Liver (tissue), 3 donors: ENCODE measurements at regions not wholly inside any gene's neighbourhood (a gene's known extent, or its start where the extent isn't known, plus 50 kb on each side); places are given as distances from the start of the nearest gene placed in this dataset.

Experiments
- ATF3 ChIP-seq: IDR thresholded peaks from 2 replicates; pipeline ENCODE4 v1.6.1; 2016; ENCODE audit warnings: antibody characterized with exemption
- HNF4A ChIP-seq, 2 donors: conservative IDR thresholded peaks; 2 replicates each; pipeline ENCODE4 v1.6.1; 2016; ENCODE audit warnings: antibody characterized with exemption in 2 of 2, mild to moderate bottlenecking in 2 of 2
- RAD21 ChIP-seq, 2 donors: IDR thresholded peaks; 2 replicates each; pipeline ENCODE4 v1.6.1; 2016; ENCODE audit warnings: antibody characterized with exemption in 2 of 2, mild to moderate bottlenecking in 2 of 2
- REST ChIP-seq: IDR thresholded peaks from 2 replicates; pipeline ENCODE4 v1.6.1; 2016; ENCODE audit warnings: antibody characterized with exemption, mild to moderate bottlenecking
- RXRA ChIP-seq, 2 donors: IDR thresholded peaks; 2 replicates each; pipeline ENCODE4 v1.6.1; 2017 to 2018; ENCODE audit warnings: antibody characterized with exemption in 2 of 2, mild to moderate bottlenecking in 1 of 2
- SP1 ChIP-seq: IDR thresholded peaks from 2 replicates; pipeline ENCODE4 v1.6.1; 2018; ENCODE audit warnings: antibody characterized with exemption, mild to moderate bottlenecking
- YY1 ChIP-seq: IDR thresholded peaks from 2 replicates; pipeline ENCODE4 v1.6.1; 2016; ENCODE audit warnings: antibody characterized with exemption, mild to moderate bottlenecking
- TF ChIP-seq, protein P1 (sequence below): fragments of 150-350 bp; IDR thresholded peaks from 2 replicates; pipeline ENCODE4 v1.5.1; 2017; ENCODE audit warnings: improper control_type of control experiment, low read depth, low read length; ENCODE audit not compliant: missing input control
- TF ChIP-seq, protein P2 (sequence below): IDR thresholded peaks from 2 replicates; pipeline ENCODE4 v1.6.1; 2016; ENCODE audit warnings: antibody characterized with exemption
- TF ChIP-seq, protein P3 (sequence below): IDR thresholded peaks from 2 replicates; pipeline ENCODE4 v1.6.1; 2016; ENCODE audit warnings: antibody characterized with exemption
- donor health status: healthy.
- donor health status: healthy.

DNA sequence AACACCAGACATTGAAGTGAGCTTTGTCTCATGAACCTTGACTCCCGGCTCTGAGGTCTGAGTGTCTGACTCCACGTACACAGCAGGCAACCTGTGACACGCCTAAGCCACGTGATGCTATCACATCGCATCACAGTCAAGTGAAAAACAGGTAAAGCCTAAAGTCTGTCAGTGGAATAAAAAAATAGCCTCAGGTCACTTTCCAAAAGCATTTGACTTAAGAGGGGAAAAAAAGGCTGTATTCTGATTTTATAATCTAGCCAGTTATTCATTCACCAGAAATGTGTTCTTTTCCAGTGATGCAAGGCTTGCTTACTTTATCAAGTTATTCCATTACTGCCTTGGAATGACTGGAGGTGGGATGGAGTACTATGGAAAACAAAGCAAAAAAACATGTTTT, 163.2 kb upstream of the HMCN1 start:
- TF ChIP-seq, protein P1, sequence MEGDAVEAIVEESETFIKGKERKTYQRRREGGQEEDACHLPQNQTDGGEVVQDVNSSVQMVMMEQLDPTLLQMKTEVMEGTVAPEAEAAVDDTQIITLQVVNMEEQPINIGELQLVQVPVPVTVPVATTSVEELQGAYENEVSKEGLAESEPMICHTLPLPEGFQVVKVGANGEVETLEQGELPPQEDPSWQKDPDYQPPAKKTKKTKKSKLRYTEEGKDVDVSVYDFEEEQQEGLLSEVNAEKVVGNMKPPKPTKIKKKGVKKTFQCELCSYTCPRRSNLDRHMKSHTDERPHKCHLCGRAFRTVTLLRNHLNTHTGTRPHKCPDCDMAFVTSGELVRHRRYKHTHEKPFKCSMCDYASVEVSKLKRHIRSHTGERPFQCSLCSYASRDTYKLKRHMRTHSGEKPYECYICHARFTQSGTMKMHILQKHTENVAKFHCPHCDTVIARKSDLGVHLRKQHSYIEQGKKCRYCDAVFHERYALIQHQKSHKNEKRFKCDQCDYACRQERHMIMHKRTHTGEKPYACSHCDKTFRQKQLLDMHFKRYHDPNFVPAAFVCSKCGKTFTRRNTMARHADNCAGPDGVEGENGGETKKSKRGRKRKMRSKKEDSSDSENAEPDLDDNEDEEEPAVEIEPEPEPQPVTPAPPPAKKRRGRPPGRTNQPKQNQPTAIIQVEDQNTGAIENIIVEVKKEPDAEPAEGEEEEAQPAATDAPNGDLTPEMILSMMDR = no peak
- TF ChIP-seq RAD21 (IDR thresholded peaks at IDR 0.05) (peak in 1 of 2 donors; percentile 5), HNF4A (conservative IDR thresholded peaks at IDR 0.05) (peak; percentile 78 to 82), REST (no peak), RXRA (IDR thresholded peaks at IDR 0.05) (peak; percentile 5 to 48), YY1 (no peak), ATF3 (peak; percentile 26), SP1 (peak; percentile 43)
- TF ChIP-seq, protein P2, sequence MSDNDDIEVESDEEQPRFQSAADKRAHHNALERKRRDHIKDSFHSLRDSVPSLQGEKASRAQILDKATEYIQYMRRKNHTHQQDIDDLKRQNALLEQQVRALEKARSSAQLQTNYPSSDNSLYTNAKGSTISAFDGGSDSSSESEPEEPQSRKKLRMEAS = no peak
- TF ChIP-seq, protein P3, sequence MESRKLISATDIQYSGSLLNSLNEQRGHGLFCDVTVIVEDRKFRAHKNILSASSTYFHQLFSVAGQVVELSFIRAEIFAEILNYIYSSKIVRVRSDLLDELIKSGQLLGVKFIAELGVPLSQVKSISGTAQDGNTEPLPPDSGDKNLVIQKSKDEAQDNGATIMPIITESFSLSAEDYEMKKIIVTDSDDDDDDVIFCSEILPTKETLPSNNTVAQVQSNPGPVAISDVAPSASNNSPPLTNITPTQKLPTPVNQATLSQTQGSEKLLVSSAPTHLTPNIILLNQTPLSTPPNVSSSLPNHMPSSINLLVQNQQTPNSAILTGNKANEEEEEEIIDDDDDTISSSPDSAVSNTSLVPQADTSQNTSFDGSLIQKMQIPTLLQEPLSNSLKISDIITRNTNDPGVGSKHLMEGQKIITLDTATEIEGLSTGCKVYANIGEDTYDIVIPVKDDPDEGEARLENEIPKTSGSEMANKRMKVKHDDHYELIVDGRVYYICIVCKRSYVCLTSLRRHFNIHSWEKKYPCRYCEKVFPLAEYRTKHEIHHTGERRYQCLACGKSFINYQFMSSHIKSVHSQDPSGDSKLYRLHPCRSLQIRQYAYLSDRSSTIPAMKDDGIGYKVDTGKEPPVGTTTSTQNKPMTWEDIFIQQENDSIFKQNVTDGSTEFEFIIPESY = no peak
